Endothelial cell of umbilical vein (primary cell): ENCODE measurements at regions not wholly inside any gene's neighbourhood (a gene's known extent, or its start where the extent isn't known, plus 50 kb on each side); places are given as distances from the start of the nearest gene placed in this dataset.

ENCODE experiments used
- BruUV-seq: library from RNA; stranded (reverse); fragments of 400-500 nt; replicated peaks from 2 replicates; lab custom pipeline; 2021; lab: Mats Ljungman, UMichigan
- CTCF ChIA-PET: fragments of 300-600, 350-600 bp; sonication (Branson Sonifier 250); formaldehyde crosslinking; loops from one replicate; lab custom pipeline; 2021; ENCODE audit warnings: antibody characterized with exemption, inconsistent platforms; lab: Charles Lee
- POLR2A ChIA-PET: fragments of 300-600, 350-600 bp; sonication (Branson Sonifier 250); formaldehyde crosslinking; loops from one replicate; lab custom pipeline; 2021; ENCODE audit warnings: antibody characterized with exemption, inconsistent platforms; lab: Charles Lee
- DNase-seq: peaks from one replicate; pipeline ENCODE4 v3.0.0-alpha.2; 2011; ENCODE audit warnings: low read depth, low spot score
- FAIRE-seq: peaks from 2 replicates; lab custom pipeline; 2011; peaks lifted over from hg19 to GRCh38; lab: Jason Lieb, UNC
- H2AFZ ChIP-seq: 2 replicates; pipeline ENCODE4 v1.6.0; 2012; ENCODE audit warnings: low read depth, low read length, control low read depth, inconsistent platforms
- H3K27ac ChIP-seq: 2 replicates; pipeline ENCODE4 v1.5.1; 2011; ENCODE audit warnings: low read depth, mild to moderate bottlenecking, control low read depth, low read length, moderate library complexity; ENCODE audit not compliant: insufficient read depth
- H3K27me3 ChIP-seq, 2 experiments: 2 replicates each; pipeline versions ENCODE4 v1.6.0 to v1.6.1; 2011; ENCODE audit warnings: low read length in 2 of 2, mixed read lengths in 1 of 2; ENCODE audit not compliant: control insufficient read depth in 2 of 2, insufficient read depth in 2 of 2
- H3K36me3 ChIP-seq, 2 experiments: 2 replicates in 1 of 2; 3 replicates in 1 of 2; pipeline ENCODE4 v1.5.1; 2011; ENCODE audit warnings: low read length in 2 of 2, mild to moderate bottlenecking in 1 of 2, moderate library complexity in 1 of 2; ENCODE audit not compliant: control insufficient read depth in 2 of 2, insufficient read depth in 2 of 2; ENCODE audit errors: extremely low read depth in 1 of 2
- H3K4me1 ChIP-seq: 3 replicates; pipeline ENCODE4 v1.5.1; 2011; ENCODE audit warnings: mild to moderate bottlenecking, low read length; ENCODE audit not compliant: control insufficient read depth, insufficient read depth; ENCODE audit errors: extremely low read depth
- H3K4me2 ChIP-seq: 2 replicates; pipeline ENCODE4 v1.6.1; 2011; ENCODE audit warnings: low read length, control low read depth, mixed read lengths; ENCODE audit not compliant: insufficient read depth
- H3K4me3 ChIP-seq, 3 experiments: fragments of 200-600 bp in 1 of 3; sonication (generic), shearing (Covaris generic) in 1 of 3; replicated peaks in 1 of 3; 2 replicates each; pipeline ENCODE4 v1.5.1; 2011 to 2016; ENCODE audit warnings: control low read depth in 3 of 3, low read length in 3 of 3, mild to moderate bottlenecking in 2 of 3, inconsistent platforms in 1 of 3, low read depth in 1 of 3, moderate library complexity in 1 of 3; ENCODE audit not compliant: insufficient read depth in 1 of 3
- H3K79me2 ChIP-seq: 2 replicates; pipeline ENCODE4 v1.6.0; 2012; ENCODE audit warnings: low read length, inconsistent platforms; ENCODE audit not compliant: control insufficient read depth, insufficient read depth
- H3K9ac ChIP-seq: replicated peaks from 2 replicates; pipeline ENCODE3; 2011; ENCODE audit warnings: low read length, control low read depth; ENCODE audit not compliant: insufficient read depth; ENCODE audit errors: extremely low read depth
- H3K9me1 ChIP-seq: replicated peaks from 3 replicates; pipeline ENCODE4 v1.6.0; 2011; ENCODE audit warnings: mild to moderate bottlenecking, low read length; ENCODE audit not compliant: control insufficient read depth, insufficient read depth; ENCODE audit errors: extremely low read depth
- H3K9me3 ChIP-seq: replicated peaks from 2 replicates; pipeline ENCODE4 v1.5.1; 2012; ENCODE audit warnings: low read length, inconsistent platforms; ENCODE audit not compliant: control insufficient read depth, insufficient read depth
- H4K20me1 ChIP-seq: replicated peaks from 2 replicates; pipeline ENCODE3; 2011; ENCODE audit warnings: mild to moderate bottlenecking, low read length; ENCODE audit not compliant: control insufficient read depth, insufficient read depth; ENCODE audit errors: extremely low read depth
- FOS ChIP-seq: IDR thresholded peaks from 2 replicates; pipeline ENCODE4 v1.6.1; 2011; ENCODE audit warnings: mild to moderate bottlenecking, low read length, moderate library complexity, borderline replicate concordance; ENCODE audit not compliant: insufficient read depth
- GATA2 ChIP-seq: IDR thresholded peaks from 2 replicates; pipeline ENCODE4 v1.7.0; 2011; ENCODE audit warnings: low read depth, mild to moderate bottlenecking, moderate library complexity, mixed read lengths, low read length; ENCODE audit not compliant: insufficient read length, insufficient read depth
- JUN ChIP-seq: IDR thresholded peaks from 2 replicates; pipeline ENCODE4 v1.6.1; 2011; ENCODE audit warnings: borderline replicate concordance, low read depth; ENCODE audit not compliant: insufficient read length, insufficient read depth
- MYC ChIP-seq: IDR thresholded peaks from one replicate; pipeline ENCODE4 v1.6.1; 2011; ENCODE audit warnings: mild to moderate bottlenecking, low read depth, low read length
- POLR2A ChIP-seq: IDR thresholded peaks from 2 replicates; pipeline ENCODE4 v1.6.1; 2012; ENCODE audit warnings: low read depth, mild to moderate bottlenecking, control low read depth, low read length
- POLR2AphosphoS5 ChIP-seq: IDR thresholded peaks from 2 replicates; pipeline ENCODE4 v1.6.1; 2012; ENCODE audit warnings: low read depth, mild to moderate bottlenecking, control low read depth, low read length, moderate library complexity; ENCODE audit not compliant: insufficient read depth
- dilution Hi-C: fragments of 300-500 bp; cut with MboI; formaldehyde crosslinking; loops from one replicate; pipeline ENCODE4 v1.15.0; 2019; ENCODE audit warnings: low sequenced_read_pairs; ENCODE audit not compliant: extremely low pct_ligation_motif_present
- intact Hi-C: fragments of 100-400 bp; cut with micrococcal nuclease; formaldehyde crosslinking; loops from one replicate; pipeline ENCODE4 v1.10.0; 2022
- TF ChIP-seq, protein P1 (sequence below): IDR thresholded peaks from 2 replicates; pipeline ENCODE4 v1.6.1; 2011; ENCODE audit not compliant: insufficient read depth, insufficient read length
- TF ChIP-seq, protein P2 (sequence below), 2 donors: IDR thresholded peaks; 1 replicate in 1 of 2; 2 replicates in 1 of 2; pipeline ENCODE4 v1.5.1; 2011; ENCODE audit warnings: low read length in 2 of 2, mild to moderate bottlenecking in 2 of 2, moderate library complexity in 2 of 2, control low read depth in 1 of 2, inconsistent platforms in 1 of 2, low read depth in 1 of 2; ENCODE audit not compliant: insufficient read depth in 1 of 2; ENCODE audit errors: extremely low read depth in 1 of 2

DNA sequence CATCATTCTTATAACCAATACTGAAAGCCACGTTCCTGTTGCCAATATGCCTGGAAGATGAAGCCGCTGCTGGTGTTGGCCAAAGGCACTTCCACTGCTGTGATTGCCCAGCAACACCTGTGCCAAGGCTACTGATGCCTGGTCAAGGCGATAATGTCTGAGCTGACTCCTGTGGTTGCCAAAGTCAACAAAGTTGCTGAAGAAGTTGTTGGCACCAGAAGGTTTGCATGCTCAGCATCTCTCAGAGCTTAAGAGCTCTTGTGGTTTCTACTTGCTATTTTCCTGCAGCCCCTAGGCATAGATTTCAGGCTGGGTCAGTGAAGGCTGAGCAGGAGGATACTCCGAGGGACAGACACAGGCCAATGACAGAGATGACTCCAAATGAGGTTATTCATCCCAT lies 63.4 kb upstream of the RAB3GAP2 start:
- no peaks in the 10 kb centered on the region for H3K9me3 ChIP-seq
- intact Hi-C loops (no loop called here), dilution Hi-C loops (no loop called here)
- ChIA-PET CTCF (no interaction called here), POLR2A (no interaction called here)
- TF ChIP-seq, protein P1, sequence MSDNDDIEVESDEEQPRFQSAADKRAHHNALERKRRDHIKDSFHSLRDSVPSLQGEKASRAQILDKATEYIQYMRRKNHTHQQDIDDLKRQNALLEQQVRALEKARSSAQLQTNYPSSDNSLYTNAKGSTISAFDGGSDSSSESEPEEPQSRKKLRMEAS: no peak
- TF ChIP-seq POLR2A (no peak), GATA2 (no peak), MYC (no peak), JUN (no peak), FOS (no peak), POLR2AphosphoS5 (no peak)
- TF ChIP-seq, protein P2, sequence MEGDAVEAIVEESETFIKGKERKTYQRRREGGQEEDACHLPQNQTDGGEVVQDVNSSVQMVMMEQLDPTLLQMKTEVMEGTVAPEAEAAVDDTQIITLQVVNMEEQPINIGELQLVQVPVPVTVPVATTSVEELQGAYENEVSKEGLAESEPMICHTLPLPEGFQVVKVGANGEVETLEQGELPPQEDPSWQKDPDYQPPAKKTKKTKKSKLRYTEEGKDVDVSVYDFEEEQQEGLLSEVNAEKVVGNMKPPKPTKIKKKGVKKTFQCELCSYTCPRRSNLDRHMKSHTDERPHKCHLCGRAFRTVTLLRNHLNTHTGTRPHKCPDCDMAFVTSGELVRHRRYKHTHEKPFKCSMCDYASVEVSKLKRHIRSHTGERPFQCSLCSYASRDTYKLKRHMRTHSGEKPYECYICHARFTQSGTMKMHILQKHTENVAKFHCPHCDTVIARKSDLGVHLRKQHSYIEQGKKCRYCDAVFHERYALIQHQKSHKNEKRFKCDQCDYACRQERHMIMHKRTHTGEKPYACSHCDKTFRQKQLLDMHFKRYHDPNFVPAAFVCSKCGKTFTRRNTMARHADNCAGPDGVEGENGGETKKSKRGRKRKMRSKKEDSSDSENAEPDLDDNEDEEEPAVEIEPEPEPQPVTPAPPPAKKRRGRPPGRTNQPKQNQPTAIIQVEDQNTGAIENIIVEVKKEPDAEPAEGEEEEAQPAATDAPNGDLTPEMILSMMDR (IDR thresholded peaks at IDR 0.05; ENCODE audit: extremely low read depth in 1 of 2, insufficient read depth in 1 of 2, low read depth in 1 of 2, low read length in 2 of 2): no peak
- no TSS peak for BruUV-seq
- H3K9me1 ChIP-seq: no peaks in the 10 kb centered on the region
- H3K79me2 ChIP-seq: no peaks in the 10 kb centered on the region
- no peak overlapping the region for H3K4me3 ChIP-seq
- H3K36me3 ChIP-seq: no peaks in the 10 kb centered on the region
- H3K27me3 ChIP-seq: no peaks in the 10 kb centered on the region
- no peak overlapping the region for H3K9ac ChIP-seq
- H4K20me1 ChIP-seq: no peaks in the 10 kb centered on the region
- no peaks in the 10 kb centered on the region for H3K4me1 ChIP-seq
- DNase-seq (no peak), FAIRE-seq (no peak)
- no peak overlapping the region for H3K27ac ChIP-seq
- H2AFZ ChIP-seq: no peak overlapping the region
- H3K4me2 ChIP-seq: no peak overlapping the region
